Stimulated activated CD4-positive, alpha-beta T cell treated with anti-CD3 and anti-CD28 coated beads, Interleukin-12 subunit alpha, Interleukin-12 subunit beta, amount 100 ng/mL, for 24 hours (primary cell): ENCODE measurements at regions not wholly inside any gene's neighbourhood (a gene's known extent, or its start where the extent isn't known, plus 50 kb on each side); places are given as distances from the start of the nearest gene placed in this dataset.
"Not testable (repeated sequence)": the region's sequence is repeated elsewhere in the genome, so short reads cannot be mapped to it uniquely, and the experiment has no call there.

Experiments used
- DNase-seq, 2 experiments: peaks; one replicate each; pipeline ENCODE4 v3.0.0-alpha.2; 2020; ENCODE audit warnings: low read depth in 2 of 2

DNA sequence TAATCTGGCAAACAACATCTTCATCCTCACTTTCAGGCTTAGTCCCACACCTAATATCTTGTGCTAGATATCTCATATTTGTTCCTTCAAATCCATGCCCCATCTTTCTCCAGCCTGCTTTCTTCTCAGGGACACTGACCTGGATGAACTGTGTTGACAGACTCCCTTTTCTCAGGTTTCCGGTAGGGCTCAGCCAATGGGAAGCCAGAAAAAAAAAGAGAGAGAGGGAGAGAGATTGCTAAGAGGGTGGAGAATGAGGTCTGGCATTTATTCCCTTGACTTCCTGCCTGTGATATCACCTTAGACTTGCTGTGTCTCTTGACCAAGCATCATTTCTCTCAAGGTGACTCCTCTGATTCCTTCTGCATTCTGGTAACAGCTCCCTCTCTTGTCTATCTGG, 145.6 kb upstream of the ABI3BP start:
- DNase-seq: no peak

DNA sequence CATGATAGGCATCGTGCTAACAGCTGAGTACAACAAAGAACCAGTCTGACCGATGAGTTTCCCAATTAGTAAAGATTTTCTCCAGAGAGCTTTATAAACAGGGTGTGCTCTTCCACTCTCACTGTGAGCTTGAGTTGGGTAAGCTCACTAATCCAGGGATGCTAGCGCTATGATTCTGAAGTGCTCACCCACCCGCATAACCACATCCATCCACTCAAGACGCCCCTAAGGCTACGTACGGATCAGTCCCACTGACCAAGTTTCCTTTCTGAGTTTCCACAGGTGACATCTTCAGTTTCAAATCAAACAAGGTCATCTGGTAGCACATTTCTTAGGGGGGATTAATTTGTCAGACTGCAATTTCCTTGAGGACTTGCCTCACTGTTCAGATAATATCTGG, 141.1 kb upstream of the ABI3BP start:
- no peak for DNase-seq

DNA sequence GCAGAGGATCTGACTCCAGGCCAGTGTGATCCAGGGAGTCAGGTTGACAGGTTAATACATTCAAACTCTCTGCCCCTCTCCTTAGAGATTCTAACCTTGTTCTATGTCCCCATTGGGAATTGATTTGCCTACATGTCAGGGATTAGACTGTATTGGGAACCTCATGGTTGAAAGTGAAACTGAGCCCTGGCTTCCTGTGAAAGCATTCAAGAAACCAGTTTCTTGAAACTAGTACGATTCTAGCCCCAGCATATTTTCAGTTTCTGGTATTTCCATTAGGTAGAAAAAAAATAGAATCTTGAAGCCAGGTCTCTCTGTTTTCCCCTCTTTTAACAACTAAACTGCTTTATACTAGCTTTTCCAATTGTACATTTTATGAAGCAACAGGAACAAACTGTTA, 140.4 kb upstream of the ABI3BP start:
- no peak for DNase-seq

DNA sequence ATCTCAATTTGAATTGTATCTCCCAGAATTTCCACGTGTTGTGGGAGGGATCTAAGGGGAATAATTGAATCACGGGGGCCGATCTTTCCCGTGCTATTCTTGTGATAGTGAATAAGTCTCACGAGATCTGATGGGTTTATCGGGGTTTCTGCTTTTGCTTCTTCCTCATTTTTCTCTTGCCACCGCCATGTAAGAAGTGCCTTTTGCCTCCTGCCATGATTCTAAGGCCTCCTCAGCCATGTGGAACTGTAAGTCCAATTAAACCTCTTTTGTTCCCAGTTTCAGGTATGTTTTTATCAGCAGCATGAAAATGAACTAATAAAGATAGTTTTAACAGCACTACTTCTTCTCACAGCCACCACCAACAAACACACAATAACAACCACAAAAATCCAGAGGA, 140.0 kb upstream of the ABI3BP start:
- DNase-seq: not testable (repeated sequence)

DNA sequence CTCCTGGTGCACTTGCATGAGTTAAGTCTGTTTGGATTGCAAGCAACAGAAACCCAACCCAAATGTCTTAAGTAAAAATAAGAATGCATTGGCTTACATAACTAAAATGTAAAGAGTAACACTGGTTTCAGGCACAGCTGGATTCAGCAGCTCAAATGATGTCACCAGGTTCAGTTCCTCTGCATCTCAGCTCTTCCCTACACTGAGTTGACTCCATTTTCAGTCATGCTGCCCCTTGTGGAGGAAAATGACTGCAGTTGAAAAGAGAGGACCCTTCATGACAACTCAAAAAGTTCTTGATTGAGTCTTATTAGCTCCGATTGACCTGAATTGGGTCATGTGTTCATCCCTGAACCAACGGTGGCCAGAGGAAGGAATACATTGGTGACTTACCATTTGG, 138.5 kb upstream of the ABI3BP start:
- no peak for DNase-seq

DNA sequence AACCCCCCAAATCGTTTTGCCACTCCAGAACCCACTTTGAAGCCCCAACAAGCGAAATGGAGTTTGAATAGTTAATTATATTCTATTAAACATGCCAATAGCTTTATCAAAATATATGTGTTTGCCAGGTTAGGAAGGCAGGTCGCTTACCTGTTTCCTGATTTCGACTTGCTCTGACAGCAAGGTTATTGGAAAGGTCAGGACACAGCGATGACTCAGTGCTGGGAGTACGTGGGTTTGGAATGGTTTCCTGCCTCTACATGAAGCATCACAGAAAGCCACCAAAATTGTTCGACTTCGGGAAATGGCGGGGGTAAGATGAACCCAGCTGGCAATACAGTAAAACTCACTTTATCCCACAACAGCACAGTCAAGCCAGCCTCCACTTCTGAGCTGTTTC, 135.6 kb upstream of the ABI3BP start:
- no peak for DNase-seq

DNA sequence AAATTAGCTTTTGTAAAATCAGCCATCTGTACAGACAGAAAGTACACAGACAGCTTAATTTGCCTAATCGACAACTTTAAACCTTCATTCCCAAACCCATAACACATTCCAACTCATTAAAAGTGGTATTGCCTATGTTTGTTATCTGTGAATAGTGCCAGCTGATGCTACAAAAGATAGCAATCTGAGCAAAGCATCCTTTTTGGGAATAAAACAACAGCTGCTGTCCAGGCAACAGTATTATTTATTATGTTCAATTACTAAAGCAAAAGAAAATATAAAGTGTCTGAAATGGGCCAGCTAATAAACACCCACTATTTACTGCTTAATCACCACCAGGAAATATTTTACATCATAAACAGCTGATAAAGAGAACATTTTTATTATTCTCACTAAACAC, 134.8 kb upstream of the ABI3BP start:
- no peak for DNase-seq

DNA sequence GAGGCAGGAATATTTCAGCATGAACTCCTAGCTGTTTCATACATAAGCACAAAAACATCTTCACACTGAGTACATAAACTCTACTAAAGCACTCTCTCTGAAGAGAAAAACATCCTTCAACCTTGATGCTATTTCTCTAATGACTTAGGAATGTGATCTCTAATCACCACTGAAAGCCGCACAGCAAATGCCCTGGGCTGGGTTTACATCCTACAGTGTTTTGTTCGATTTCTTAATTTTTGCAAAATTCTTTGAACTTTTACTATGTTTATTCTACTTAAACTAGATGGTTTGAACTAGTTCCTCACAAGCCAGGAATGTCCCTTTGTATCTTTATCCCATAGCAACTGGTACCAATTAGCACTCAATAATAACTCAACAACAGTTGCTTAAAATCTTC, 130.9 kb upstream of the ABI3BP start:
- no peak for DNase-seq

DNA sequence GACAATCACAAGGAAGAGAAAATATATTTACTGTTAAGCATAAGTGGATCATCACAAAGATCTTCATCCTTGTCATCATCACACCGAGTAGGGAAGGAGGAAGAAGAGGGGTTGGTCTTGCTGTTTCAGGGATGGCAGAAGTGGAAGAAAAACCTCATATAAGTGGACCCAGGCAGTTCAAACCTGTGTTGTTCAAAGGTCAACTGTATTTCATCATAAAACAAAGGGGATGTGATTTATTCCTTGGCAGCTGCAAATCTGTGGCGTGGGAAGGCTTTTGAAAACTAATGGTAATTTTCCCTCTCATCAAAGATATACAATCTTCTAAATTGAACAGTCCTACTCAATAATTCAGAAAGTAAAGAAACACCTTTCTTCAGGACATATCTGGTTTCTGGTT, 129.9 kb upstream of the ABI3BP start:
- no peak for DNase-seq

DNA sequence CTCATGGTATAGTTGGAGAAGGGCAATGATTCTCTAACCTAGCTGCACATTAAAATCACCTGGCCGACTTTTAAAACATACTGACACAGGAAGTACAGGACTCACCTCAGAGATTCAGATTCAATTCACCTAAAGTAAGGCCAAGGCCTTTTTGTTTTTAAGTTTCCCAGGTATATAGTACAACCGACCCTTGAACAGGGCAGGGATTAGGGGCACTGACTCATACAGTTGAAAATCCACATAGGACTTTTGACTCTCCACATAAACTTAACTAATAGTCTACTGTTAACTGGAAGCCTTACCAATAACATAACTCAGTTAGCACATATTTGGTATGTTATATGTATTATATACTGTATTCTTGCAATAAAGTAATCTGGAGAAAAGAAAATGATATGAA, 129.5 kb upstream of the ABI3BP start:
- DNase-seq: no peak

DNA sequence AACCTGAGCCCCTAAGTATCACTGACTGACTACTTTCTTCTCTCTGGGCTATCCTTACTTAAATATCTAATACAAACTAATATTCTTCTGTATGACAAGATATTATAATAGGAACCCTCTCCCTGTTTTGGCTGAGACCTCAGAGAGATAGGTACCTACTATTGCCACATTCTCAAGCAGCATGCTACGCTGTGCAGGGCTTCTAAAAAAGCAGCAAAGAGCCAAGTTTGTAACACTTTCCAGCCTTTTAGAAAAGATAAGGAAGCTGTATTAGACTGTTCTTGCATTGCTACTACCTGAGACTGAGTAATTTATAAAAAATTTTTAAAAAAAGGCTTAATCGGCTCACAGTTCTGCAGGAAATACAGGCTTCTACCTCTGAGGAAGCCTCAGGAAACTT, 126.8 kb upstream of the ABI3BP start:
- no peak for DNase-seq

DNA sequence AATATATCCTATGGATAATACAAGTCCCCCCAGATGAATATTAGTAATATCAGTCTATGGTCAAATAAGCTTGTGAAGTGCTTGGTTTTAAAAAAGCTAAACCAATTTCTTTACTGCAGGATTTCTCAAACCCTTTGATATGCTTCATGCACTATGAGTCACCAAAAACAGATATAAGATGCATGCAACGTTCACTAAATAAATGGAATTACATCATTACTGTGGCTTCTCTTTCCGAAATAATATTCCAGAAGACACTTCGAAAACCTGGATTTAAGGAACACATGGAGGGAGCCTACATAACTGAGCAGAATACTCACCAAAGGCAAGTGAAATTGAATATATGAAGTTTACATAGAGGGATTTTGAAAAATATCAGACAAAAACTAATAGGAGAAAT, 126.3 kb upstream of the ABI3BP start:
- DNase-seq: no peak

DNA sequence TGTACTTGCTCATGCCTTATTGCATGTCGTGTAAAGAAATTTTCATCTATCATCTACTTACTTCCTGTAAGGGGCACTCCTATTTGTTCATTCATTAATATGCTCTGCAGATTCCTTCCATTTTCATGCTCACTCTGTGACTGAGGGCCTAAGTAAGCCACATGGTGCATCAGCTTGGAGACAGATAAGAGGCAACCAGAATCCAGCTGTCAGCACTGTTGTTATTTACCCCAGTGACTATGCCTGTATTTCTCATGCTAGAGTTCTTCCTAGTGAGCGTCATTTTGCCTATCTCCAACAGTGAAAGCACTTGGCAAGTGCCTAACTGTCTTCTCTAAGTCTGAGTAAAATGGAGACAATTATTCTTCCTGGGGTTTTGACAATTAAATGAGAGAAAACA, 124.8 kb upstream of the ABI3BP start:
- DNase-seq: no peak

DNA sequence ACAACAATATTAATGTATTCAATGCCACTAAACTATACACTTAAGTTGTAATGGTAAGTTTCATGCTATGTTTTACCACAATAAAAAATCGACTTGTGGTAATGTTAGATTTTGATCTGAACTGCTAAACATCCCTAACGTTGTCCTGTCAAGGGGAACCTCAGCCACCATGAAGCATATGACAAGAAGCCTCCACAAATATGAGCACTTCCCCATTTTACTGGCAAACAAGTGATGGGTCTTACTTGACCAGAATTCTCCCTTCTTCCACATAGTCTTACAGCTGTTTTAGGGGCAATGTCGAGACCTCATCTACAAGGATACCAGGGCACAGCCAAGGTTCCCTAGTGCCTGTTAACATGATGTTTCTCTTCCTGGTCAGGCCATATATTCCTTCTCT, 124.2 kb upstream of the ABI3BP start:
- no peak for DNase-seq

DNA sequence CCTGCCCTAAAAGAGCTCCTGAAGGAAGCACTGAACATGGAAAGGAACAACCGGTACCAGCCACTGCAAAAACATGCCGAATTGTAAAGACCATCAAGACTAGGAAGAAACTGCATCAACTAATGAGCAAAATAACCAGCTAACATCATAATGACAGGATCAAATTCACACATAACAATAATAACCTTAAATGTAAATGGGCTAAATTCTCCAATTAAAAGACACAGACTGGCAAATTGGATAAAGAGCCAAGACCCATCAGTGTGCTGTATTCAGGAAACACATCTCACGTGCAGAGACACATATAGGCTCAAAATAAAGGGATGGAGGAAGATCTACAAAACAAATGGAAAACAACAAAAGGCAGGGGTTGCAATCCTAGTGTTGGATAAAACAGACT, 117.1 kb upstream of the ABI3BP start:
- not testable (repeated sequence) for DNase-seq

DNA sequence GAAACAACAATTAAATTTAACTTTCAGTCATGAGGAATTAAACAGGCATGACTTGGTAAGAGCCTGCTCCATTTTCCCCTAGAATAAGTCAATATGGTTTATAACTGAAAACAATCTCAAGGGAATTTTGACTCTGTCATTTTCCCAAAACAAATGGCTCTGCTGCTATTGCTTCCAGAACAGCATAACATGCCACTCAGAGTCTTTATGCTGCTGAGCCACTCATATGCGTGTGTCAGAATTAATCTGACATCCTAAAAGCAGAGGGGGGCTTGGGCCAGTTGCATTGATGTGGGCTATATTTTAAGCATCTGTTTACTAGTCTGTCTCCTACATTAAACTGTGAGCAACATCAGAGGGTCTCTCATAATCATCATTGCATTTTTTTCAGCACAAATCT, 111.1 kb upstream of the ABI3BP start:
- DNase-seq: no peak

DNA sequence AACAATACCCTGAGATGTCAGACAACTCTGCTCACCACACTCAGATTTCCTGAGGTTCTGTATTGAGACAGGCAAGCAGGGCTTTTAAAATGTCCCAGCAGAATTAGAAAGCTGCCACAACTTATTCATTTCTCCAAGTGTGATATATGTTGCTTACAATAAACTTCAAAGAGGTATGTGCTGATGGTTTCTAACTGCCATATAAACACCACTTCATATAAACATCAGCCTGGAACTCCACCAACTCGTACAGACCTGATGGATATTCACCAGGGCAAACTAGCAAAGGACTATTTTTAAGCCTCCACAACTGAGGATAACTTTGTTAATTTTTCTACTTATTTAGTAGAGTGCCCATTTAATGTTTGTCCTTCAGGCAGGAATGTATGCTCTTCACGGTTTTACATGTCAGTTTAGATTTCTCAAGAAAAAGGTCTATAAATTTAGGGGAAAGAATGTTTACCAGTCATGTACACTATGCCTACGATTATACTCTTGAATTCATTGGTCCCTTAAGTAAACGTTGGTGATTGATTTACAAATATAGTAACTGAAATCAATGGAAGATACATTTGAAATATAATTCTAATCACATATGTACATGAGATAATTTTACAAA, 109.6 kb upstream of the ABI3BP start:
- no peak for DNase-seq

DNA sequence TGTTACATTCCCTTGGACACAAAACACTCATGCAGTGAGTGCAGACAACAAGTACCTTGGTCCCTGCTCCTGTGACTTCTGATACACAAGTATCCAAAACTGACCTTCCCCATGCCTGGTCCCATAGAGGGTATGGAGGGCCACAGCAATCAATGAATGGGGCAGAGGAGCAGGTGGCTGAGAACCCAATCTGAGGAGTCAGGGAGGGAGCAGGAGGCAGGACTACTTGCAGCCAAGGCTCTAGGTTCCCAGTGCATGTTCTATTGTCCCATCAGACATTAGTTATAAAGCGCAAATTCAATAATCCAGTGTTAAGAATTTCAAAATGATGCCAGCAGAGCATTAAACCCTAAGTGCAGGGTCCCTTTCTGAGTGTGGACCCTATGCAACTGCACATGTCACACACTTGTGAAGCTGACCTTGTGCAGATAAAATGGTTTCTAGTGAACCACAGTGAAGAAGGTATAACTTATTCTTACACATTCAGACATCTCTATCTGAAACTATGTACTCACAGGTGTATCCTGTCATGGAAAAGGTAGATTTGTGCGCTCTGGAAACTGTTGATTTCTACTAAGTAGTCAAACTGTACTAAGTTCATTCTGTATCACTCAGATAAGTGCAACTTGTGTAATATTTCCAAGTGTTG, 107.3 kb upstream of the ABI3BP start:
- DNase-seq: no peak

DNA sequence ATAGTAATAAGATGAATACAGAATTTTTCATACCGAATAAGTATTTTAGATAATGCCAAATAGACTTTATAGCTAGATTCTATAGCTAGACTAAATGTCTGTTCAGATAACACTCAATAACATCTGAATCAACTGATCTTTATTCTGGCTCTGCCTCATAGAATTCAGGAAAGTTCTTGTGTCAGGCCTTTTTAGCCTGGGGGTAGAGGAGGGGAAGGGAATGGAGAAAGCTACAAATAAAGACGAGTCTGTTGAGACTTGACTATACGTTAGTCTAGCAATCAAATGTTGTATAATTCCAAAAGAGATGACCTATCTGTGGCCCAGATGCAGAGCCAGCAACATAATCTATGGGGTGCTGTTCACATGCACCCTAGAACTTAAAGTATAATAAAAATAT, 106.6 kb upstream of the ABI3BP start:
- no peak for DNase-seq

DNA sequence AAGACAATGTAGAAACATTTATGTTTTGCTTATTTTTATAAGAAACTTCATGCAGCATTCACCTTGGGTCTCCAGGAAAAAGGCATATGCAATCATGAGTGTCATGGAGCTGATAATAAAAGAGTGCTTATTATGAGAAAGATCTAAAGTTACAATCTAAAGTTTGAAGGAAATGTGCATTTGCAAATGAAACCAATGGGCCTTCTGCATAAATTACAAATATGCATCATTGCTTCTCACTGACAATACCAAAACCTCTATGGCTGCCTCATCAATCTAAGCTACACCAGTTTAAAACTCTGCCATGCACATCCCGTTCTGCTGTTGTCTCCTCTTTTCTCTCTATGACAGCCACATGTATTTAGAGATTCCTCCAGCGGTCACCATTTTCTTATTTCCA, 103.2 kb upstream of the ABI3BP start:
- DNase-seq: no peak

DNA sequence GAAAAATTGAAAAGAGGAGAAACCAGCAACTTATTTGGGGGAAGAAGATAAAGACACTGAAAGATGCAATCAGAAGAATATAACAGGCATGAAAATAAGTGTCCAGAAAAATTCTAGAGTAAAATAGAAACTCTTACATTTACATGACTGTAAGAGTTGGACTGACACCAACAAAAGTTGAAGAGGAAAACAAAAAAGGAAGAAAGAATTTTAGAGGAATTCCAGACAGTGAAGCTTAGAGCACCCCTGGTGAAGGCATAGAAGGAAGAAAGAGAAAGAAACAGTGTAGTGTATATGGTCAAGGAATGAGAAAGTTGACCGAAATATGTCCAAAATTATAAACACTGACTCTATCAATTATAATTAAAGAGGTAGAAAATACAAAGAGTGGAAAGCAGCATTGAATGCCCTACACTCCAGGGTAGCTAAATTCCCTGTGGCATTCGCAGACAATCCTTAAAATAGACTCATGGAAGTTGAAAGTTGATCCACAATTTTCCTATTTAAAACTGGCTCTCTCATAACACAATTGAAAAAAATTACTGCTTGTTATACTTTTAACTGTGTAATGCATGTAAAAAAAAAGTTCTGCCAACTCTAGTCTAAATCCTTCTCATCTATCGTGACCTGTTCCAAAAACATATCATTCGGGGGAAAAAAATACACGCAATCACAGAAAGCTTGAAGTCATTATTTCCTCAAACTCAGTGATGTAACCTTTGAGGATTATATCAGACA, 102.6 kb upstream of the ABI3BP start:
- DNase-seq: no peak

DNA sequence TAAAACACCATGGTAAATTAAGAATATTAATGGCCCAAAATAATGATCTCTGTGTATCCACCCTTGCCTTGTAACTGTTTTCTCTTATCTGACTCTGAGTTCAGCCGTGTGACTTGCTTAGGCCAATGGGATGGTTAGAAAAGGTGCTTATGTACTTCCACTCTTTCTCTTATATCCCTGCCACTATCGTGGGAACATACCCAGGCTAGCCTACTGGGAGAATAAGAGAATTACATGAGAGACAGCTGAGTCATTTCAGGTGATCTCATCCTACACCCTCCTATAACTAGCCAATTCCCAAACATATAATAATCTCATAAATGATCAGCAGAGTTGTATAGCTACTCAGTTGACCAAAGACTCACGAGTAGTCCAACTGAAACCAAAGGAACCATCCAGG, 98.3 kb upstream of the ABI3BP start:
- no peak for DNase-seq

DNA sequence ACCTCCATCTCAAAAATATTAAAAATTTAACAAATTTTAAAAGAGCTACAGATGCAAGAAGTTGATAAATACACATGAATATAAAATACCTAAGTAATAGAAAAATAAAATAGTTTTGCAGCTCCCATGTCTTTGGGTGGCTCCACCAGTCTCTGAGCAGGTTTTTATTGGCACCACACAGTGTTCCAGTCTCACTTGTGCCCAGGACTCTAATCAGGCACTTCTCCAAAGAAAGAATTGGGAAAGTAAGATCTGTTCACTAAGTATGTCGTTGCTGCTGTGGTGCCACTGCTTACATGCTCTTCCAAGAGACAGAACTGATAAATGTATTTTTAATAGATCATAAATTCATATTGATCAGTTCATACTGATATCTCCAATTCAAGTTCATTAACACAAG, 92.5 kb upstream of the ABI3BP start:
- no peak for DNase-seq
